C4-2B (cell line): ENCODE measurements at regions not wholly inside any gene's neighbourhood (a gene's known extent, or its start where the extent isn't known, plus 50 kb on each side); places are given as distances from the start of the nearest gene placed in this dataset.

Experiments
- H3K27ac ChIP-seq: fragments of 450-650 bp; 2 replicates; pipeline ENCODE4 v1.5.1; 2017
- CTCF ChIP-seq: fragments of 450-650 bp; conservative IDR thresholded peaks from 2 replicates; pipeline ENCODE4 v1.5.1; 2017; ENCODE audit warnings: mild to moderate bottlenecking
- ZFX ChIP-seq: fragments of 450-650 bp; IDR thresholded peaks from 2 replicates; pipeline ENCODE4 v1.6.1; 2017

GRCh38 chr2:173419506-173419905, 64.8 kb downstream of the CDCA7 start:
- TF ChIP-seq ZFX (no peak), CTCF (no peak)
- no peak overlapping the region for H3K27ac ChIP-seq

DNA sequence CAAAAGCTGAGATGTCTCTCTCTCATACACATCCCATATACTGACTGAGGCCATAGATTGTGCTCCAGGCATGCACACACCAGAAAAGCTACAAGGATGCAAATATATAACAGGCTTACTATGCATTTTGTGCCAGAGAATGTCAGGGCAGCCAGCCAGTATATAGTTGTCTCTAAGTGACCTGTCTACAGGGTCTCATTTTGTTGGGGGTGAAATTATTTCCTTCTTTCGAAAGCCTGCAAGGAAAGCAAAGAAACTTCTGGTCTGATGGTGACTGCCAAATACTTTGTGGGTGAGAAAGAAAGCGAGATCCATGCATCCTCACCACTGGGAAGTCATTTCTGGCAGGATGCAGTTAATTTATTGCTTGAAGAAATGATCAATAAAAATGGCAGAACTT, 70.2 kb downstream of the CDCA7 start:
- TF ChIP-seq CTCF: no peak
- TF ChIP-seq ZFX: no peak
- no peak overlapping the region for H3K27ac ChIP-seq

DNA sequence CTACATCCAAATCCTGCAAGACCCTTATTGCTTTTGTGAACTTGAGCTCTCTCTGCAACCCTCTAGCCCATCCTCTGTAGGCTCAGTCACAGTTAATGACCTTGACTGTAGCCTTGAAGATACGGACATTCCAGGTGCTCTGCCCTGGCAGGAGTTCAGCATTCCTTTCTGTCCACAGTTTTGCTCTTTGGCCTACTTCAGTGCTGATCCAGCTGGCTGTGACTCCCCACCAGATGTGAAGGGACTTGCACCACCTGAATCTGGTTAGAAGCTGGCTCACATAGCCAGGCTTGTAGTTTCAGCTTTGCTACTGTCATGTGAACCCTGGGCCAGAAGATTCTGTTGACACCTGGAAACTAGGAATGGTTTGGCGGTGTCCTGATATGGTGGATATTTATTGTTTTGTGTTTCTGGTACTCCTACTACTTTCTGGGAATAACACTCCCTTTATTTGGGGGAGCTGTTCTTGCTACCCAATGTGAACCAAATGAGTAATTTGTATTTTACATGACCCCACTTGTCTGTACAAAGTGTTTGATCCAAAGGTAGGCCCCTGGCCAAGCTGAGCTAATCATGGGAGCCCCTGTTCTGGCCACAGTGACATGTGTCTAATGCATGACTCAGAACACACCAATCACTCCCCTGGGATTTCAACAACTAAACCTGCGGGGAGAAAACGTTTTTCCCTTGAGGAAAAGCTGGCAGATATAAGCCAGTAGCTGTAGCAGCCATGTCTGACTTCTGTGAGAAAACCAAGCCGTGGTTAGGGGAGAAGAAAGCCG, 73.4 kb downstream of the CDCA7 start:
- no peak overlapping the region for H3K27ac ChIP-seq
- no peak for TF ChIP-seq CTCF
- TF ChIP-seq ZFX: no peak

- H3K27ac ChIP-seq: no peak overlapping the region
Observed at GRCh38 chr2:173431191-173431590, 76.5 kb downstream of the CDCA7 start.

GRCh38 chr2:173432049-173432754, 77.5 kb downstream of the CDCA7 start:
- peak overlapping the region; percentile 27 for H3K27ac ChIP-seq
- no peak for TF ChIP-seq ZFX
- no peak for TF ChIP-seq CTCF

More at GRCh38 chr2:173431191-173431590, 76.5 kb downstream of the CDCA7 start:
- no peak for TF ChIP-seq CTCF
- no peak for TF ChIP-seq ZFX

- TF ChIP-seq ZFX (no peak), CTCF (no peak)
- H3K27ac ChIP-seq: no peak overlapping the region
Observed at GRCh38 chr2:173434762-173435569, 80.3 kb downstream of the CDCA7 start.
